Stimulated activated CD8-positive, alpha-beta memory T cell treated with anti-CD3 and anti-CD28 coated beads, Interleukin-2, amount 100 ng/mL, for 48 hours (primary cell): ENCODE measurements at regions not wholly inside any gene's neighbourhood (a gene's known extent, or its start where the extent isn't known, plus 50 kb on each side); places are given as distances from the start of the nearest gene placed in this dataset.

ENCODE experiments used
- DNase-seq, 2 donors: peaks; one replicate each; pipeline ENCODE4 v3.0.0-alpha.2; 2020; ENCODE audit warnings: low read depth in 2 of 2

DNA sequence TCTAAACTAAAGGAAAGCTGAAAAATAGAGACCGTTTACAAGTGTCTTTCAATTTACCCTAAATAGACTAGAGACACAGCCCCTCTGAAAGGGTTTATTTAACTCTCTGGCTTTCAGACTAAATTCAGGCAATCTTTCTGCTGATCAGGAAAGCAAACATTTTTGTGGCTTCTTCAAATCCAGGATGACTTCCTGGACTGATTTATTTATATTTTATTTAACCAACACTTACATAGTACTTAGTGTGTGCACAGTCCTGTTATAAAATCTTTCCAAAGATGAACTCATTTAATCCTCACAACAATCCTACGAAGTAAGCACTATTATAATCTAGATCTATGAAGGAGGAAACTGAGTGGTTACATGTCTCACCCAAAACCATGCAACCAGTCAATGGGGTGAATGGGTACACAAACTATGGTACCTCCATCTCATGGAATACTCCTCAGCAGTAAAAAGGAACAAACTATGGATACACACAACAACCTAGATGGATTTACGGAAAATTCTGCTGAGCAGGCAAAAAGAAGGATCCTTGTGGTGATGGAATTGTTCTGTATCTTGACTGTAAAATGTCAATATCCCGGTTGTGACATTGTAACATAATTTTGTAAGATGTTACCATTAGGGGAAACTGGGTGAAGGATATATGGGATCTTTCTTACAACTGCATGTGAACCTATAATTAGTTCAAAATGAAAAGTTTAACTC, 64.1 kb upstream of the MAMLD1 start:
- DNase-seq, result no peak

- DNase-seq, result no peak
Observed at GRCh38 chrX:150299579-150299978, 63.5 kb upstream of the MAMLD1 start.

GRCh38 chrX:150303386-150304097, 59.6 kb upstream of the MAMLD1 start:
- DNase-seq, result no peak

- DNase-seq, result no peak
Observed at GRCh38 chrX:150306002-150306401, 57.1 kb upstream of the MAMLD1 start.

DNA sequence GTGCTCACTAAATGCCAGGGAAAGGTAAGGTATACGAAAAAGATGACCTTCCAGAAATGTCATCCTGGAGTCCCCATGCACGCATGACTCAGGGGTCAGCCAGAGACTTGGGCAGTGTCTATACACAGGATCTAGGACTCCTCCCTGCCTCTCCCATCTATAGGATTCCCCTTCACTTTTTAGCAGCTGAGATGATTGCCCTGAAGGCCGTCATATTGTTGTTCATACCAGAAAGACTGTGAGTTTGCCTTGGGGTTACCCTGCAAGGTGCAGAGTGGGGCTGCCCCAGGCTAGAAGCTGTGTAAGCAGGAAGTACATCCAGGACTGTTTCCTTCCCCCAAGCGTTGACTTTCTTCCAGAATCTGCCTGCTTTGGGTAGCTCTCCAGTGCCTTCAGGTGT, 55.1 kb upstream of the MAMLD1 start:
- no peak for DNase-seq

GRCh38 chrX:150308532-150309157, 54.5 kb upstream of the MAMLD1 start:
- DNase-seq, result no peak

DNA sequence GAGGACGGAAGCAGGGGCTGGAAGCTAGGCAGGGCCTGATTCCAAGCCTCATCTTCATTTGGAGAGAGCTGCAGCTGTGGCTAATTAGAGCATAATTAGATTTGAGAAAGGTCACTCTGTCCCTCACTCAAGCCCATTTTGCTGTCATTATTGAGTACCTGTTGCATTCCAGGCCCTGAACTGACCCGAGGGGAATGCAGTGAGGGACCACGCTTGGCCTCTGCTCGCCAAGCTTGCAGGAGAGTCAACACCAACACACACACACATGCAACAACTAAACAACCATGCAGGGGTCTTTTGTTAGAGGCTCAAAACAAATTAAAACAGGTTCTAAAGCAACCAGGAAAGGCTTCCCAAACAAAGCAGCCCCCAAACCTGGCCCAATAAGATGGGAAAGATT, 52.7 kb upstream of the MAMLD1 start:
- DNase-seq, result no peak

DNA sequence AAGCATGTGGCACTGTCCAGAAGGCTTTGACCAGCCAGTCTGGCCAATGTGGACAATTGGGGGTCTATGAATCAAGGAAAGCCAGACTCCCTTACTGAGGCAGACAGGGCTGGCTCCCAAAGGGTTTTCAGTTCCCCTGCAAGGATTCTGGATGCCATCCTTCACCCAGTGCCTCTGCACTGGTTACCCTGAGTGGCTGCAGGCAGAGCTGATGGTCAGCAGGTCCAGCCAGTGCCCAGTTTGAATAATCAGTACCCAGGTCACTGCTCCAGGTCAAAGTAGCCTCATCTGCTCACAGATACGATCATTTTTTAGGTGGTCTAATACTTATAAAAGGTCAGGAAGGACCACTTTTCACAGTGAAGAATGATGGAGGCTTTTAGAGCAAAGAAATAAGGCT, 52.2 kb upstream of the MAMLD1 start:
- no peak for DNase-seq

GRCh38 chrX:150312931-150313330, 50.2 kb upstream of the MAMLD1 start:
- no peak for DNase-seq
